Esophagus muscularis mucosa (tissue), 4 donors: ENCODE measurements at regions not wholly inside any gene's neighbourhood (a gene's known extent, or its start where the extent isn't known, plus 50 kb on each side); places are given as distances from the start of the nearest gene placed in this dataset.

Source experiments
- DNase-seq: peaks from one replicate; pipeline ENCODE4 v3.0.0-alpha.2; 2017; ENCODE audit errors: extremely low spot score
- H3K27ac ChIP-seq, 4 donors: fragments of 200-600 bp; sonication (generic); replicated peaks in 1 of 4; 1 replicate in 3 of 4; 2 replicates in 1 of 4; pipeline ENCODE4 v1.5.1; 2016 to 2019; ENCODE audit warnings: mild to moderate bottlenecking in 1 of 4
- H3K27me3 ChIP-seq, 4 donors: fragments of 200-600 bp; sonication (generic); one replicate each; pipeline versions ENCODE4 v1.5.1 to v1.6.0; 2016 to 2019
- H3K36me3 ChIP-seq, 4 donors: fragments of 200-600 bp; sonication (generic); one replicate each; pipeline ENCODE4 v1.5.1; 2016 to 2019
- H3K4me1 ChIP-seq, 4 donors: fragments of 200-600 bp; sonication (generic); one replicate each; pipeline ENCODE4 v1.5.1; 2016 to 2019
- H3K4me3 ChIP-seq, 4 donors: fragments of 200-600 bp; sonication (generic); 1 replicate in 2 of 4; 2 replicates in 2 of 4; pipeline ENCODE4 v1.5.1; 2016 to 2019; ENCODE audit warnings: mild to moderate bottlenecking in 4 of 4, moderate library complexity in 1 of 4
- H3K9me3 ChIP-seq, 4 donors: fragments of 200-600 bp; sonication (generic); 1 replicate in 3 of 4; 2 replicates in 1 of 4; pipeline ENCODE4 v1.5.1; 2016 to 2019
- EP300 ChIP-seq: sonication (generic); formaldehyde crosslinking; IDR thresholded peaks from one replicate; pipeline ENCODE4 v1.6.1; 2017; ENCODE audit warnings: antibody characterized with exemption
- POLR2A ChIP-seq: fragments of 450-650 bp; IDR thresholded peaks from one replicate; pipeline ENCODE4 v1.6.1; 2017; ENCODE audit warnings: antibody characterized with exemption, moderate library complexity, mild to moderate bottlenecking, low read depth
- POLR2AphosphoS5 ChIP-seq, 2 donors: sonication (generic); formaldehyde crosslinking; IDR thresholded peaks; one replicate each; pipeline ENCODE4 v1.6.1; 2017; ENCODE audit warnings: antibody characterized with exemption in 2 of 2
- WGBS: methylation state at CpG from one replicate; pipeline ENCODE4 v1.1.5; 2018; 5-methylcytosine and 5-hydroxymethylcytosine counted together
- intact Hi-C: fragments of 100-400 bp; cut with DNase I; formaldehyde crosslinking; loops from one replicate; pipeline ENCODE4 v1.15.1; 2023
- TF ChIP-seq, protein P1 (sequence below), 3 experiments: fragments of 200-600 bp in 2 of 3; fragments of 450-650 bp in 1 of 3; sonication (generic) in 2 of 3; IDR thresholded peaks; one replicate each; pipeline ENCODE4 v1.5.1; 2017 to 2019; ENCODE audit warnings: antibody characterized with exemption in 3 of 3, mild to moderate bottlenecking in 2 of 3, moderate library complexity in 1 of 3

DNA sequence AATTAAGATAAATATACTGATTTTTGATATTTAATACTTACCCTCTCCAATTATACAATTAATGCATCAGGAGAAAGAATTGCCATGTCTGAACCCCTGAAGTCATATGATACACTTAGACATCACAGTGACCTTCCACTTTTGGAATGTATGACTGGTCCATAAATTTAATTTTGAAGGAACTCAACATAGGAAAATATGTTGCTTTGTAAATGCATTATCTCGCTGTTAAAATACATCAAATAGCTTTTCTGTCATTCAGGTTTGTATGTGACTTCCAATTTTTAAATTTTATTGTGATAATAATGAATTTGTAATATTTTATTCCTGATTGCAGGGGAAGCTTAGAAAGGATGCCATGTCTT, 631.9 kb upstream of the ANKRD30A start:
- no peak for DNase-seq
- no peaks in the 10 kb centered on the region for H3K36me3 ChIP-seq
- peaks cover 7 to 67% (median 40%) of the 10 kb centered on the region in 4 donors for H3K4me1 ChIP-seq
- H3K4me3 ChIP-seq: no peak overlapping the region
- no peaks in the 10 kb centered on the region for H3K27me3 ChIP-seq
- intact Hi-C loops: no loop called here
- no peaks in the 10 kb centered on the region for H3K9me3 ChIP-seq
- H3K27ac ChIP-seq: peak overlapping the region in 1 of 4 donors; percentile 12
- WGBS: 84% methylated on average over 1 of the region's 1 CpG
- TF ChIP-seq, protein P1, sequence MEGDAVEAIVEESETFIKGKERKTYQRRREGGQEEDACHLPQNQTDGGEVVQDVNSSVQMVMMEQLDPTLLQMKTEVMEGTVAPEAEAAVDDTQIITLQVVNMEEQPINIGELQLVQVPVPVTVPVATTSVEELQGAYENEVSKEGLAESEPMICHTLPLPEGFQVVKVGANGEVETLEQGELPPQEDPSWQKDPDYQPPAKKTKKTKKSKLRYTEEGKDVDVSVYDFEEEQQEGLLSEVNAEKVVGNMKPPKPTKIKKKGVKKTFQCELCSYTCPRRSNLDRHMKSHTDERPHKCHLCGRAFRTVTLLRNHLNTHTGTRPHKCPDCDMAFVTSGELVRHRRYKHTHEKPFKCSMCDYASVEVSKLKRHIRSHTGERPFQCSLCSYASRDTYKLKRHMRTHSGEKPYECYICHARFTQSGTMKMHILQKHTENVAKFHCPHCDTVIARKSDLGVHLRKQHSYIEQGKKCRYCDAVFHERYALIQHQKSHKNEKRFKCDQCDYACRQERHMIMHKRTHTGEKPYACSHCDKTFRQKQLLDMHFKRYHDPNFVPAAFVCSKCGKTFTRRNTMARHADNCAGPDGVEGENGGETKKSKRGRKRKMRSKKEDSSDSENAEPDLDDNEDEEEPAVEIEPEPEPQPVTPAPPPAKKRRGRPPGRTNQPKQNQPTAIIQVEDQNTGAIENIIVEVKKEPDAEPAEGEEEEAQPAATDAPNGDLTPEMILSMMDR (IDR thresholded peaks at IDR 0.05): no peak
- TF ChIP-seq POLR2AphosphoS5 (IDR thresholded peaks at IDR 0.05): no peak

- intact Hi-C loops: no loop called here
- no peak overlapping the region for H3K4me3 ChIP-seq
- no peak for DNase-seq
- no peaks in the 10 kb centered on the region for H3K9me3 ChIP-seq
- peak overlapping the region in 2 of 4 donors; percentile 4 to 12 for H3K27ac ChIP-seq
- TF ChIP-seq, protein P1 (IDR thresholded peaks at IDR 0.05): no peak
- TF ChIP-seq EP300: no peak
- TF ChIP-seq POLR2A: no peak
- TF ChIP-seq POLR2AphosphoS5 (IDR thresholded peaks at IDR 0.05): no peak
- 40% methylated on average over 4 of the region's 4 CpGs for WGBS
- H3K36me3 ChIP-seq: no peaks in the 10 kb centered on the region
- no peaks in the 10 kb centered on the region for H3K27me3 ChIP-seq
- peaks cover 7 to 67% (median 40%) of the 10 kb centered on the region in 4 donors for H3K4me1 ChIP-seq
These were observed 632.5 kb upstream of the ANKRD30A start for GRCh38 chr10:36492590-36493515.

- no peak for TF ChIP-seq POLR2AphosphoS5 (IDR thresholded peaks at IDR 0.05)
- TF ChIP-seq, protein P1 (IDR thresholded peaks at IDR 0.05): no peak
- TF ChIP-seq EP300: no peak
- no peak for TF ChIP-seq POLR2A
- DNase-seq: no peak
- H3K9me3 ChIP-seq: no peaks in the 10 kb centered on the region
- H3K36me3 ChIP-seq: no peaks in the 10 kb centered on the region
- no peaks in the 10 kb centered on the region for H3K27me3 ChIP-seq
- WGBS: 71% methylated on average over 1 of the region's 1 CpG
- intact Hi-C loops: no loop called here
- H3K4me3 ChIP-seq: no peak overlapping the region
- no peak overlapping the region for H3K27ac ChIP-seq
- H3K4me1 ChIP-seq: peaks cover 7 to 63% (median 36%) of the 10 kb centered on the region in 4 donors
These were observed 633.5 kb upstream of the ANKRD30A start for GRCh38 chr10:36491926-36492325.

DNA sequence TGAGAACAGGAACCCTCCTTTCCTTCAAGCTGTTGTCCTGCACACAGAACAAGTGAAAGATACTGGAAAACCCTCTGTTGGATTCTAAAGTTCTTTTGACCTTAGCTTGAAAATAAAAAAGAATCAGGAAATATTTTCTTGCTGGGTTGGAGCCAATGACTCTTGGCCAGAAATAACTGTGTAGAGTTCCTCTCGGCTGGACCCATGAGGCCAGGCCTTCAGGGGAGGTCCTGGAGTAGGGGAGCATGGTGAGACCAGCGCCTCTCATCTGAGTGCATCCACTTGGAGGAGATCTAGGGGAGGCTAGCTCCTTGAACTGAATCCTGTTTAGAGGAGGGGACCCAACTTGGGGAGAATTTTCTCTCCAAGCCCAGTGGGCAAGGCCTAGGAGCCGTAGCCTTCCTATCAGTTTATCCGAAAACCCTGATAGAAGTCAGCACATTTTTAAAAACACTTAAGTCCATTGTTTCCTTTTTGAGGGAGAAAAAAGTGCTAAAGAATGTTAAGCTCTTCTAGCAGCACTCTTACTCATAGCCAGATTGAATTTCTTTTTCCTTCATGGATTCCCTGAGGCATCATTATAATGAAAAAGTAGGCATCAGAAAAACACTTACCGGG, 635.7 kb upstream of the ANKRD30A start:
- DNase-seq: no peak
- TF ChIP-seq POLR2AphosphoS5 (IDR thresholded peaks at IDR 0.05) (no peak), POLR2A (no peak), EP300 (no peak)
- TF ChIP-seq, protein P1 (IDR thresholded peaks at IDR 0.05): no peak
- Histone ChIP-seq H3K36me3 (no peaks in the 10 kb centered on the region), H3K4me3 (no peak overlapping the region), H3K27me3 (no peaks in the 10 kb centered on the region), H3K27ac (peak overlapping the region in 1 of 4 donors; percentile 23), H3K9me3 (no peaks in the 10 kb centered on the region), H3K4me1 (peaks cover 7 to 41% (median 34%) of the 10 kb centered on the region in 4 donors)
- 61% methylated on average over 5 of the region's 5 CpGs for WGBS
- intact Hi-C loops: no loop called here
